Lower leg skin (tissue), 3 donors: ENCODE measurements at regions not wholly inside any gene's neighbourhood (a gene's known extent, or its start where the extent isn't known, plus 50 kb on each side); places are given as distances from the start of the nearest gene placed in this dataset.

Experiments used
- POLR2A ChIP-seq, 2 donors: fragments of 450-650 bp; IDR thresholded peaks; one replicate each; pipeline ENCODE4 v1.6.1; 2016 to 2017; ENCODE audit warnings: antibody characterized with exemption in 2 of 2, mild to moderate bottlenecking in 1 of 2, moderate library complexity in 1 of 2
- TF ChIP-seq, protein P1 (sequence below), 3 donors: fragments of 450-650 bp; IDR thresholded peaks; one replicate each; pipeline ENCODE4 v1.5.1; 2016; ENCODE audit warnings: antibody characterized with exemption in 3 of 3, mild to moderate bottlenecking in 3 of 3, moderate library complexity in 2 of 3

DNA sequence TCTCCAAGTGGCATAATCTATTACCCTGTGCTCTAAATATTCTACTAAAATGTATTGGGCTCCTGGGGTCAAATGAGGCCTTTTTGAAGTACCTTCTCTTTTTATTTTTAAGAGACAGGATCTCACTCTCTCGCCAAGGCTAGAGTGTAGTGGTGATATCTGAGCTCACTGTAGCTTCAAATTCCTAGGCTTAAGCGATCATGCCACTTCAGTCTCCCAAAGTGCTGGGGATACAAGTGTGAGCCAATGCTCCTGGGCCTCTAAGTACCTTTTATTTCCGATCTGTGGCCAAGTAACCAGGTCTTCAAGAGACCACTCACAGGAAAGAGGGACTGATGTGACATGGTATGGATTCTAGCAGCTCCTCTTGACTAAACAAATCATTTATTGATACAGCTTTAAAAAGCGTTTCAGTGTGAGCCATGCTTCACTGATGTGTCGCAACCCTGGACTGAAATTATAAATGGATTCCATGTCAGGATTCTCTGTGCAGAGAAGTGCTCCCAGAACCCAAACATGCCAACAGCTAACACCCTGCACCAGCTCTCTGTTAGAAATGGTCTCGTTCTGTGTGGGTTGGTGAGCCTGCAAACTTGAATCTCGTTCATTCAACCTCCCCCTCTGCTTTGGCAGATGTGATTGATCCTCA, 477.8 kb downstream of the HINT1 start:
- TF ChIP-seq, protein P1, sequence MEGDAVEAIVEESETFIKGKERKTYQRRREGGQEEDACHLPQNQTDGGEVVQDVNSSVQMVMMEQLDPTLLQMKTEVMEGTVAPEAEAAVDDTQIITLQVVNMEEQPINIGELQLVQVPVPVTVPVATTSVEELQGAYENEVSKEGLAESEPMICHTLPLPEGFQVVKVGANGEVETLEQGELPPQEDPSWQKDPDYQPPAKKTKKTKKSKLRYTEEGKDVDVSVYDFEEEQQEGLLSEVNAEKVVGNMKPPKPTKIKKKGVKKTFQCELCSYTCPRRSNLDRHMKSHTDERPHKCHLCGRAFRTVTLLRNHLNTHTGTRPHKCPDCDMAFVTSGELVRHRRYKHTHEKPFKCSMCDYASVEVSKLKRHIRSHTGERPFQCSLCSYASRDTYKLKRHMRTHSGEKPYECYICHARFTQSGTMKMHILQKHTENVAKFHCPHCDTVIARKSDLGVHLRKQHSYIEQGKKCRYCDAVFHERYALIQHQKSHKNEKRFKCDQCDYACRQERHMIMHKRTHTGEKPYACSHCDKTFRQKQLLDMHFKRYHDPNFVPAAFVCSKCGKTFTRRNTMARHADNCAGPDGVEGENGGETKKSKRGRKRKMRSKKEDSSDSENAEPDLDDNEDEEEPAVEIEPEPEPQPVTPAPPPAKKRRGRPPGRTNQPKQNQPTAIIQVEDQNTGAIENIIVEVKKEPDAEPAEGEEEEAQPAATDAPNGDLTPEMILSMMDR (IDR thresholded peaks at IDR 0.05): no peak
- no peak for TF ChIP-seq POLR2A (IDR thresholded peaks at IDR 0.05)
